ENCODE measurements at regions not wholly inside any gene's neighbourhood (a gene's known extent, or its start where the extent isn't known, plus 50 kb on each side); places are given as distances from the start of the nearest gene placed in this dataset.

GRCh38 chr5:3099526-3099925, 348.0 kb upstream of the IRX2 start (continued):
- TF ChIP-seq MGA (IDR thresholded peaks at IDR 0.05) (no peak), NCOR1 (IDR thresholded peaks at IDR 0.05) (no peak)
